GM21526 (cell line): ENCODE measurements at regions not wholly inside any gene's neighbourhood (a gene's known extent, or its start where the extent isn't known, plus 50 kb on each side); places are given as distances from the start of the nearest gene placed in this dataset.
"Not testable (repeated sequence)": the region's sequence is repeated elsewhere in the genome, so short reads cannot be mapped to it uniquely, and the experiment has no call there.

ENCODE experiments used
- ATAC-seq: cut with Tn5 transposase; IDR thresholded peaks from one replicate; pipeline ENCODE4 v1.9.1; 2021; ENCODE audit warnings: moderate library complexity; ENCODE audit not compliant: unreplicated experiment, low FRiP score

DNA sequence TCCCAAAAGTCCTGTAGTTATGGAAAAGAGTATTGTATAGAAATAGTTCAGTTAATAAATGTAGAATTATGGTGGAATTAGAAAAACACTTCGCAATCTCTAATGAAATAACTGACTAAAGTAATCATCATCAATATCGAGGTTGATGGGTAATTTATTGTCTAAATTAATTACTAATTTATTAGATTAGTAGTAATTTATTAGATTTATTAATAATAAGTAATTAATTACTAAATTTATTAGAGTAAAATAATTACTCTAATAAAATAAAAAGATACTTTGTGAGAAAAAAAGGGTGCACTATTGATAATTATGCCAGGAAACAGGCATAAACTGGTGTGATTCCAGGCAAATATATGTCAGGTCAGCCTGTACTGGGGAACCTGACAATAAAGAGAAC lies 455.6 kb downstream of the AASDHPPT start:
- no peak for ATAC-seq

- ATAC-seq = no peak
Measured at GRCh38 chr11:106540001-106540400, 462.5 kb downstream of the AASDHPPT start.

- no peak for ATAC-seq
Measured at GRCh38 chr11:106548406-106548805, 469.9 kb downstream of the GUCY1A2 start.

DNA sequence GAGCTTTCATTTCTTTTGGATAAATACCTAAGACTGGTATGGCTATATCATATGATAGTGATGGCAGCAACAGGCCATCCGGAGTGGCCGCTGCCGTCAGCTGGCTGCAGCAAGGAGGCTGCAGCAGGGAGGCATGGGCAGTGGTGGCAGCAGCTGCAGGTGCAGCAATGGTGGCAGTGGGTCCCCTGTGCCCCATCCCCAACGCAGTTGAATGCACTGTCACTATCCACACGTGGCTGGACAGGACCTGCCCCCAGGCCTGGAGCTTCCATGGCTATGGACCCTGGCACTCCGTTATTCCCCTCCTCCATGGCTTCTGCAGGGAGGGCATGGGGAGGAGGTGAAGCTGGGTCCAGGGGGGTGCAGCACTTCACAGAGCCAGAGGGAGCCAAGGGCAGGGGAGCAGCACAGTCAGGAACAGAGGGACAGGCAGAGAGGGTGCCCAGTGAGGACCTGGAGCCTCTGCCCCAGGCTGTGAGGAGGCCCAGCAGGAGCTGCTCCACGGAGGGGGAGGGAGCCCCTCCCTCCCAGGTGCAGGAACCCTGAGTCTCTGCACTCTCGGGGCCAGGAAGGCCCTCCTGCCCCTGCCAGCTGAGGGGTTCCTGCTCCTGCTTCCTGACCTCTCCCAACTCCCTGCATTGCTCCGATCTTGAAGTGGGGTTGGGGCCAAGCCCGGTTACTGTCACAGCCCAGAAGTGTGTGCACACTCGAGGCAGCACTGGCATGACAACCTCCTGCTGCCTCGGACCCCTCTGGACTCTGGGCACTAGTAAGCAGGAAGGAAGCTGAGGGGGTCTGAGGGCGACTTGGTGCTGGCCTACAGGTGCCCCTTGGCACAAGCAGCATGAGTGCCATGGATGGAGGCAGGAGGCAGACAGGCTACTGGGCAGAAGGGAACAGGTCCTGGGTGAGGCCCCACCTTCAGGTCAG lies 466.3 kb downstream of the GUCY1A2 start:
- no peak for ATAC-seq

- no peak for ATAC-seq
Measured at GRCh38 chr11:106552694-106553203, 465.5 kb downstream of the GUCY1A2 start.

DNA sequence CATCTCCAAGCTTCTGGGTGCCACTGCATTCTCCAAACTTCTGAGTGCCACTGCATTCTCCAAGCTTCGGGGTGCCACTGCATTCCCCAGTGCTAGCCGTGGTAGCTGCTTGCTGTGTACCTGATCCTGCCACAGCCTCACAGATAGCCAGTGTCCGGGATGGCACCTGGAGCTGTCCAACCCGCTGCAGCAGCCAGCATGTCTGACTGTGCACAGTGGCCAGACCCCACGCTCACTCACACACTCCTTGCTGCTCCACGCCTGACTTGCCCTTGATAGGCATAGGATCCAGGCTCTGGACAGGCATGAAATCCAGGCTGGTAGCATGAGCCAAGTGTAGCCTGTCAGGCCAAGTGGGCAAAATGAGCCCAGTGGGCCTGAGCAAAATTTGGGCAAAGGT lies 465.0 kb downstream of the GUCY1A2 start:
- no peak for ATAC-seq

DNA sequence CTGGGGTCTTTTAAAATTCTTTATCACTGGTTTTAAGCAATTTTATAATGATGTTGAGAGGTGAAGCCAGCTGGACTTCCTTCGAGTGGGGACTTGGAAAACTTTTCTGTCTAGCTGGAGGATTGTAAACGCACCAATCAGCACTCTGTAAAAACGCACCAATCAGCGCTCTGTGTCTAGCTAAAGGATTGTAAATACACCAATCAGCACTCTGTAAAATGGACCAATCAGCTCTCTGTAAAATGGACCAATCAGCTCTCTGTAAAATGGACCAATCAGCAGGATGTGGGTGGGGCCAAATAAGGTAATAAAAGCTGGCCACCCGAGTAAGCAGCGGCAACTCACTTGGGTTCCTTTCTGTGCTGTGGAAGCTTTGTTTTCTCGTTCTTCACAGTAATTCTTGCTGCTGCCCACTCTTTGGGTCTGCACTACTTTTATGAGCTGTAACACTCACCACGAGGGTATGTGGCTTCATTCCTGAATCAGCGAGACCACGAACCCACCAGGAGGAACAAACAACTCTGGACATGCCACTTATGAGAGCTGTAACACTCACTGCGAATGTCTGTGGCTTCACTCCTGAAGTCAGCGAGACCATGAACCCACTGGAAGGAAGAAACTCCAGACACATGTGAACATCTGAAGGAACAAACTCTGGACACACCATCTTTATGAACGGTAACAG lies 462.6 kb downstream of the GUCY1A2 start:
- ATAC-seq = not testable (repeated sequence)

DNA sequence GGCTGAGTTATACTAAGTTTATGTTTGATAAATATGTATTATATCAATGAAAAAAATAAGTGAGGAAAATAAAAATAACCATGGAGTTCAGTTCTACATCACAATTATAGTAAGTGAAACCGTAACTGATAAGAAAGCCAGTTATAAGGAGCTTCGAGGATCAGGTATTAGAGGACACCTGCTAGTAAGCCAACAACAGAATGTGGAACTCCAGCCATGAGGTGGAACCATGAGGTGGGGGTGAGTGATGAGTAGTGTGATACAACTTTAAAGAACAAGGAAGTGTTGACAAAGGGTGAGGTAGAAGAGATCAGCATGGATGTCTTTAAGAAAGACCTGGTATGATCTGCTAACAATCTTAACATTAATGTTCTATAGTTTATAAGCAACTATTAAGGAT lies 452.9 kb downstream of the GUCY1A2 start:
- ATAC-seq = no peak

DNA sequence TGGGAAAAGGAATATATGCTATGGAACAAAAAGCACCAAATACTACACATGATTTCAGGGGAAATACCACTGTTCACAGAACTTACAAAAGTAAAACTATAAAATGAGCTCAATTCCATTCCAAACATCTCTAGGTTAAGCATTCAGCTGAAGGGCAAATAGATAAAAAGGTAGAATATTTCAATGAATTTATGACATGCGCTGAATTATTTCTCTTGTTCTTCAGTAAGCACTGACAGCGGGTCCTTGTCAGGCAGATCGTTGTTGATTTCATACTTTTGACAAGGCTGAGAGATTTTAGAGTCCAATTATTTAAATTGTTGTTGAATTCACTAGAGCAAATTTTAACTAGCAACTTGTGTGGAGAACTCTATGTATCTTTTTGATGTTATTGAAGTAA lies 449.6 kb downstream of the GUCY1A2 start:
- ATAC-seq = no peak

DNA sequence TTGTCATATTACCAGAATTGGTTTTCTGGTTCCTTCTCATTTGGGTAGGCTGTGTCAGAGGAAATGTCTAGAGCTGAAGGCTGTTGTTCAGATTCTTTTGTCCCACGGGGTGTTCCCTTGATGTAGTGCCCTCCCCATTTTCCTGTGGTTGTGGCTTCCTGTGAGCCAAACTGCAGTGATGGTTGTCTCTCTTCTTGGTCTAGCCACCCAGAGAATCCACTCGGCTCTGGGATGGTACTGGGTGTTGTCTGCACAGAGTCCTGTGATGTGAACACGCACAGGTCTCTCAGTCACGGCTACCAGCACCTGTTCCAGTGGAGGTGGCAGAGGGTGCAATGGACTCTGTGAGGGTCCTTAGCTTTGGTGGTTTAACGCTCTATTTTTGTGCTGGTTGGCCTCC lies 440.9 kb downstream of the GUCY1A2 start:
- ATAC-seq = not testable (repeated sequence)

GRCh38 chr11:106581399-106581798 lies 436.9 kb downstream of the GUCY1A2 start:
- no peak for ATAC-seq

- ATAC-seq = no peak
Measured at GRCh38 chr11:106585061-106585460, 433.2 kb downstream of the GUCY1A2 start.

GRCh38 chr11:106594751-106595351 lies 423.4 kb downstream of the GUCY1A2 start:
- no peak for ATAC-seq

DNA sequence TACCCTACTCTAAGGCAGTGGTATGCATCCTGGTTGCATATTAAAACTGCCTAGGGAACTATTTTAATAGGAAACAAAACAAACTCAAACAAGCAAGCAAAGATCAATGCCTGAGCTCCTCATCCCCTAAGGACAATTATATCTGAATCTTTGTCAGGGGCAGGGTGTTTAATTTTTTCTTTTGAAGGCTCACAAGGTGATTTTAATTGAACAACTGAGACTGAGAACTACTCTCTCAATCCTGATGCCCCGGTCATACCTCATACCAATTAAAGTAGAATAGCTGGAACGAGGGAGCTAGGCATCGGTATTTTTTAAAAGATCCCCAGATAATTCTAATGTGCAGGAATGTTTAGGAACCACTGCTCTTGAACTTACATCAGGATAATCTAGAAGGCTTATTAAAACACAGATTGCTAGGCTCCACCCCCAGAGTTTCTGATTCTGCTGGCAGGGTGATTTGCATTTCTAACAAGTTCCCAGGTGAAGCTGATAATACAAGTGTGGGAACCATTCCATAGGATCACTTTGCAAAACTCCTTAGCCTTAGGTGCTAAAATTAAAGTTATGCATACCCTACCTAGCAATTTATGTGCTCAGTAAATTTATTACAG lies 416.5 kb downstream of the GUCY1A2 start:
- ATAC-seq = no peak

DNA sequence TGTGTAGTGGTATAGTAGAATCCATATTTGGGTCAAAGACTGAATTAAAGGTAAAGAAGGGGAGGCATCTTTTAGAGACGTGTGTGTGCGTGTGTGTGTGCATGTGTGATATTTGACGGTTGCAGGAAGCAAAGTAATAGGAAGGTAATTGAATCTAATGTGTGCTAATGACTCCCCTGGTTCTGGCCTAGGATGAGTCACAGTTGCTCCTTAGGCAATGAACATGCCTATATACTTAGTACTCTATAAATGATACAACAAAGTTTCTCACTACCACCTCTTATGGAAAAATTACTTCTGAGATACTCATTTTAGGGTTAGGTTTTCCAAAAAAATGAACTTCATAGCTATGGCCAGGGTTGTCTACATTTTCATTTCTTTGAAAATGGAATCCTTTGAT lies 409.6 kb downstream of the GUCY1A2 start:
- no peak for ATAC-seq

GRCh38 chr11:106614262-106614661 lies 404.0 kb downstream of the GUCY1A2 start:
- no peak for ATAC-seq

- no peak for ATAC-seq
Measured at GRCh38 chr11:106619320-106619990, 398.8 kb downstream of the GUCY1A2 start.

- no peak for ATAC-seq
Measured at GRCh38 chr11:106621484-106621883, 396.8 kb downstream of the GUCY1A2 start.
